ENCODE measurements at regions not wholly inside any gene's neighbourhood (a gene's known extent, or its start where the extent isn't known, plus 50 kb on each side); places are given as distances from the start of the nearest gene placed in this dataset.
"Not testable (repeated sequence)": the region's sequence is repeated elsewhere in the genome, so short reads cannot be mapped to it uniquely, and the experiment has no call there.

GRCh38 chr20:50428097-50428828 is 81.9 kb upstream of the PTPN1 start:
- no peak for DNase-seq (ENCODE audit: low read depth)

DNA sequence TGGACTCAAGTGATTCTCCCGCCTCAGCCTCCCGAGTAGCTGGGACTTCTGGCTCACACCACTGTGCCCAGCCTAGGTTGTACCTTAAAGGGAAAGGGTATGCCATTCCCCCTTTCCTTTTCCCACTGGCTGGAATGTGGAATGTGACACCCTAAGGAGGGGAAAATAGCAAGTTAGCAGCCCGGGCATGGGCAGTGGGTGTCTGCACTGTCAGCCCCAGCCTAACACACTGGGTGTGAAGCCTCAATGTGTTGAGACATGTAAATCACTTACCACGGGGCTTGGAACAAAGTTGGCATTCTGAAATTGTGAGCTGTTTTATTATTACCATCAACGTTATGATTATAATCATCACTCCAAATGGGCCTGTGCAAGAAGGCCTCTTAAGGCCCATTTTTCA is 80.8 kb upstream of the PTPN1 start:
- no peak for DNase-seq (ENCODE audit: low read depth)

- no peak for DNase-seq (ENCODE audit: low read depth)
Measured at GRCh38 chr20:50431066-50431450, 79.1 kb upstream of the PTPN1 start.

- no peak for DNase-seq (ENCODE audit: low read depth)
Measured at GRCh38 chr20:50433001-50433761, 77.0 kb upstream of the PTPN1 start.

DNA sequence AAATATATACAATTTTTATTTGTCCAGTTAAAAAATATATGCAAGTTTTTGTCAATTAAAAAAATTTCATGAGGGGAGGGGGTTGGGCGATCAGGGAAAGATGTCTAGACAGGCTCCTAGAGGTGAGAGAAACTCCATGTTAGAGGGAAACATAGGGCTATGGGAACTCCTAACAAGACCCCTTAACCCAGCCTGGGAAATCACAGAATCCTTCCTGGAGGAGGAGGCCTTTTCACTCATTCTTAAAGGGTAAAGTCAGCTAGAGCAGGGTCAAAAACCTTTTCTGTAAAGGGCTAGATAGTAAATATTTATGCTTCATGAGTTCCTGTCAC is 75.9 kb upstream of the PTPN1 start:
- DNase-seq (ENCODE audit: low read depth): no peak

GRCh38 chr20:50434653-50435396 is 75.4 kb upstream of the PTPN1 start:
- DNase-seq (ENCODE audit: low read depth): no peak

DNA sequence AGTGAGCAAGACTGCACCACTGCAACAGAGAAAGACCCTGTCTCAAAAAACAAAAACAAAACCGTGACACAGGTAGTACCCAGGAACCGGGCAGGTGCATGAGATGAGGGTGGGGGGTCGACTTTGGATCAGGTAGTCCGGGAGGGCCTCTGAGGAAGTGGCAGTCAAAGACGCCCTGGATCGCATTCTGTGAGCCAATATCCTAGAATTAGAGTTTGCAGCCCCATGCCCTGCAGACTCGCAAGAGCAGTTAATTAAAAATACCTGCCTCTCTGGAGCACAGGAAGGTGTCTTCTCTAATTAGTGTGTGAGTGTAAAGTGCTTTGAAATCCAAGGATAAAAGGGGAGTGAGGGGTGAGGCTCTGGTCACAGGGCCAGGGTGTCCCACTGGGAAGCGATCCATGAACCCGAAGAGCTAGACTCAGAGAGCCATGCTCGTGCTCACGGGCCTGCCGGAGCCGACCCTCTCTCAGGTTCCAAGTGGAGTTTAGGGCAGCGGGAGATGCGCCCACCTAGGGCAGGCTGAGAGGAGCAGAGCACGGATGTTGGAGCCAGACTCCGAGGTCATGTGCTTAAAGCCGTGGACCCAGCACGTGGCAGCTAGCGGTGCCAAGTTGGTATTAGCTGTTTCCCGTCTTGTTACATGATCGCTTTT is 74.7 kb upstream of the PTPN1 start:
- DNase-seq (ENCODE audit: low read depth): no peak

DNA sequence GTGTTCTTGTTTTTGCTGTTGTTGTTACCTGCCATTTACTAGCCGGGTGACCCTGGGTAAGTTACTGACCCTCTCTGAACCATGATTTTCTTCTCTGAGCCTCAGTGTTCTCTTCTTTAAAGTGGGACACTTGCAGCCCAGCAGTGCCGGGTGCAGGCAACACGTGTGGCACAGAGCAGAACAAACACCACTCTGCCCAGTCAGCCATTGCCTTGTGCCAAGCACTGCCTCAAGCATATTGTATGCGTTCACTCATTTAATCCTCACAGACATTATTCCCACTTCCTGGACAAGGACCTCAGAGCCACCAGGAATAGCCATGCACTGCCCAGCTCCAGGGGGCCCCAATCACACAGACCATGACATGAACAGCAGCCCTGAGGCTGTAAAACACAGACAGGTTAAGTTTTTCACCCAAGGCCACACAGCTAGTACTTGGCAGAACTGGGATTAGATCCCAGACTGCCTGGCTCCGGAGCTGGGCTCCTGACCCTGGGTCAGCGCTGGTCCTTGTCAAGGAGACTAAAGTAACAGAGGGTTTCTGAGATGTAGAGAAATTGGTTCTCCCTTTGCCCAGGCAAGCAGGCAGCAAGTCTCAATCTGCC is 74.0 kb upstream of the PTPN1 start:
- DNase-seq (ENCODE audit: low read depth): no peak

DNA sequence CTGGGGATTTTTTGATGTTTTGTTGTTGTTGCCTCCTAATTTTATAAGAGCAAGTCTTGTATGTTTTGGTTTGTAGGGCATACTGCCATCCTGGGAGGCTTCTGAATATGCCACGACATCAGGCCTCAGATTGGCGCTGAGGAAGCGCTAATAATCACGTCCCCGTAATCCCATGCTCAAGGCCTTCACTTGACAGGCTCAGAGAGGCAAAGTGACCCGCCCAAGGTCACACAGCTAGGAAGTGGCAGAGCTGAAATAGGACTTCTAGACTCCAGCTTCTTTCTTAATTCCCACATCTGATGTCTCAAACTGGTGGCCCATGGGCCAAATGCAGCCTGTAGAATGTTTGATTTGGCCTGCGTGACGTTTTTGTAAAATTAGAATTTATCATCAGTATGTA is 73.5 kb upstream of the PTPN1 start:
- no peak for DNase-seq (ENCODE audit: low read depth)

- no peak for DNase-seq (ENCODE audit: low read depth)
Measured at GRCh38 chr20:50438986-50439407, 71.2 kb upstream of the PTPN1 start.

GRCh38 chr20:50439539-50440453 is 70.4 kb upstream of the PTPN1 start:
- DNase-seq (ENCODE audit: low read depth): no peak

DNA sequence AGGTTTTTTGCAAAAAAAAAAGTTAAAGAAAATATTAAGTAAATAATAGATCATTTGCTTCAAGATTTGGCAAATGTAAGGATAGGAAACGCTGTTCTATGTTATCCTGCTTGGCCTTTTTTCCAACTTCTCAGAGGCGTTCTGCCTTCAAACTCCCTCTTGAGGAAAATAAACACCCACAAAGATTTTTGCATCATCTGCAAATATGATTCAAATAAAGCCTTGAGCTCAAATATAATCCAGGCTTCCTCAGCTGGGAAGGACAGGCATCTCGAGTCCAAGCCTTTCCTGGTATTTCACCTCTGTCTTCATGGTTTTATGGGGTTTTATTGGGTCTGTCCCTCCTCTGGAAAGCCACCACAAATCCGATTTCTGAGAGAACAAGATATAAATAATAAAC is 67.7 kb upstream of the PTPN1 start:
- DNase-seq (ENCODE audit: low read depth): no peak

DNA sequence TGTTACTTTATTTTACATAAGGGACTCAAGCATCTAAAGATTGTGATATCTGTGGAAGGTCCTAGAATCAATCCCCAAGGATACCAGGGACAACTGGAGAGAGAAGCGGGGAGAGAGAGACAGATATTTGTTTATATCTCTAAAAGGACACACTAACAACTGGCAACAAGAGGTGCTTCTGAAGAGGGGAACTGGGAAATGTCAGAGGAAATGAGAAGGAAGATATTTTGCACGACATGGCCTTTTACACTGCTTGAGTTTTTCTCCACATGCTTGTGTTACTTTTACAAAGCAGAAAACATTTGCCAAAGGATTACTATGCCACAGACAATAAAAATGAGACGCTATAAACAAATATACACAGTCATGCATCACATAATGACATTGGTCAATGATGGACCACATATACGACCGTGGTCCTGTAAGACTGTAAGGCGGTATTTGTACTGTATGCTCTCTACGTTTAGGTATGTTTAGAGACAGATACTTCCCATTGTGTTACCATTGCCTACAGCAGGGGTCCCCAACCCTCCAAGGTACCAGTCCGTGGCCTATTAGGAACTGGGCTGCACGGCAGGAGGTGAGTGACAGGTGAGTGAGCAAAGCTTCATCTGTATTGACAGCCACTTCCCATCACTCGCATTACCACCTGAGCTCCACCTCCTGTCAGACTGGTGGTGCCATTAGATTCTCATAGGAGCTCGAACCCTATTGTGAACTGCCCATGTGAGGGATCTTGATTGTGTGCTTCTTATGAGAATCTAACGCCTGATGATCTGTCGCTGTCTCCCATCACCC is 64.6 kb upstream of the PTPN1 start:
- DNase-seq (ENCODE audit: low read depth): no peak

GRCh38 chr20:50446351-50447101 is 63.7 kb upstream of the PTPN1 start:
- no peak for DNase-seq (ENCODE audit: low read depth)

GRCh38 chr20:50447102-50447804 is 62.9 kb upstream of the PTPN1 start:
- no peak for DNase-seq (ENCODE audit: low read depth)

DNA sequence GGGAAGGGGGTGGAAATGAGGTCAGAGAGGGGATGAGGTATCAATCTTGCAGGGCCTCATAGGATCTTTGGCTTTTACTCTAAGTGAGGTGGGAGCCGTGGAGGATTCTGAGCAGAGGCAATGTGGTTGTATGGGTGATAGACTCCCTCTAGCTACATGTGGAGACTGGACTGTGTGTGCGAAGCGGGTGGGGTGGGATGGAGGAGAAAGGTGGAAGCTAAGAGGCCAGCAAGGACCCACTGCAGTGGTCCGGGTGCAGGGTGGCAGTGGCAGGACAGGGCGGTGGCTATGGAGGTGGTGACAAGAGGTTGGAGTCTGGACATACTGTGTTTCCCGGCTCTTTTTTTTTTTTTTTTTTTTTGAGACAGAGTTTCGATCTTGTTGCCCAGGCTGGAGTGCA is 62.4 kb upstream of the PTPN1 start:
- no peak for DNase-seq (ENCODE audit: low read depth)

DNA sequence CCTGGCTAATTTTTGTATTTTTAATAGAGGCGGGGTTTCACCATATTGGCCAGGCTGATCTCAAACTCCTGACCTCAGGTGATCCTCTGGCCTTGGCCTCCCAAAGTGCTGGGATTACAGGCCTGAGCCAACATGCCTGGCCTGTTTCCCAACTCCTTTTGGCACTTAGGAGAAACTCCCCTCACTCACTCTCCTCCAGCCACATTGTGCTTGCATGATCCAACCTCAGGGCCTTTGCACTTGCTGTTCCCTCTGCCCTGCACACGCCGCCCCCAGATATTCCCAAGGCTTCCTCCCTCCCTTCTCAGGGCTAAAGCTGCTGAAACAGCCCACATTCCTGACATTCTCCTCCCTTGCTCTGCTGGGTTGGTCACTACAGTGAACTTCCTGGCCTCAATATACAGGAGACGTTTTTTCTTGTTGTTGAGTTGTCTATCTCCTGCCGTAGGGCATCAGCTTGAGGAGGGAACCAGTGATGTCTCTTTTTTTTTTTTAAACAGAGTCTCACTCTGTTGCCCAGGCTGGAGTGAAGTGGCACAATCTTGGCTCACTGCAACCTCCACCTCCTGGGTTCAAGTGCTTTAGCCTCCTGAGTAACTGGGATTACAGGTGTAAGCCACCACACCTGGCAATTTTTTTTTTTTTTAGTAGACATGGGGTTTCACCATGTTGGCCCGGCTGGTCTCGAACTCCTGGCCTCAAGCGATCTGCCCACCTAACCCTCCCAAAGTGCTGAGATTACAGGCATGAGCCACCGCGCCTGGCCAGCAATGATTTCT is 61.4 kb upstream of the PTPN1 start:
- DNase-seq (ENCODE audit: low read depth): not testable (repeated sequence)

Data from stimulated activated CD8-positive, alpha-beta memory T cell treated with anti-CD3 and anti-CD28 coated beads, Interleukin-15, amount 100 ng/mL, for 24 hours (primary cell).